ENCODE measurements at regions not wholly inside any gene's neighbourhood (a gene's known extent, or its start where the extent isn't known, plus 50 kb on each side); places are given as distances from the start of the nearest gene placed in this dataset.

- TF ChIP-seq CTCF (IDR thresholded peaks at IDR 0.05) (no peak), EZH2 (IDR thresholded peaks at IDR 0.05) (no peak), EZH2phosphoT487 (IDR thresholded peaks at IDR 0.05) (no peak)
Measured at GRCh38 chr7:41103331-41103730, 599.6 kb downstream of the INHBA start.

All from neural progenitor cell (in vitro differentiated cells).